Activated T-cell treated with anti-CD3 and anti-CD28 coated beads, Interleukin-2, amount 50 U/mL, for 24 hours (primary cell): ENCODE measurements at regions not wholly inside any gene's neighbourhood (a gene's known extent, or its start where the extent isn't known, plus 50 kb on each side); places are given as distances from the start of the nearest gene placed in this dataset.

ENCODE experiments used
- DNase-seq: peaks from one replicate; pipeline ENCODE4 v3.0.0-alpha.2; 2020
- H3K27ac Mint-ChIP-seq: 2 replicates; pipeline ENCODE4 v1.8.0; 2020; ENCODE audit warnings: mild to moderate bottlenecking, mixed read lengths
- H3K27me3 Mint-ChIP-seq: 2 replicates; pipeline ENCODE4 v1.8.0; 2020; ENCODE audit warnings: mixed read lengths
- H3K36me3 Mint-ChIP-seq: 2 replicates; pipeline ENCODE4 v1.8.0; 2020; ENCODE audit warnings: low read depth, mixed read lengths
- H3K4me1 Mint-ChIP-seq: 2 replicates; pipeline ENCODE4 v1.8.0; 2020; ENCODE audit warnings: low read depth, mixed read lengths
- H3K4me3 Mint-ChIP-seq: 2 replicates; pipeline ENCODE4 v1.8.0; 2020; ENCODE audit warnings: mild to moderate bottlenecking, moderate library complexity, mixed read lengths
- H3K9me3 Mint-ChIP-seq: 2 replicates; pipeline ENCODE4 v1.8.0; 2020; ENCODE audit warnings: mixed read lengths

DNA sequence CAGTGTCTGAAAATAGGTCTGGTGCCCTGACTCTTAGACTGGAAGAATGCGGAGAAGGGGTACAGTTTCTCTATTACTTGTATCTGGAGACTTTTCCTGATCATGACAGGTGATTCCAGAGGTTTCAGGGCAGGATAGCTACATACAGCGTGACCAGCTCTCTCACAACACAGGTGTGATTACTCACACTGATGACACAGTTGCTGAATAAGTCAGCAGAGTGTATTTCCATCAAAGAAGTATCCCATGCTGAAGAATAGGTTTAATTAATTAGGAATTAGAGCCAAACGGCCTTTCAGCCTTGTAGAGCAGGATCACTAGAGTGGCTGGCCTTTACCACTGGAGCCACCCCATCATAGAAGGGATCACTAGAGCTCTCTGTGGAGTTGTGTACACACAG lies 298.6 kb downstream of the LMX1A start:
- no peaks in the 10 kb centered on the region for H3K9me3 Mint-ChIP-seq
- no peak overlapping the region for H3K27ac Mint-ChIP-seq
- H3K36me3 Mint-ChIP-seq: no peaks in the 10 kb centered on the region
- no peak for DNase-seq
- H3K27me3 Mint-ChIP-seq: no peaks in the 10 kb centered on the region
- H3K4me3 Mint-ChIP-seq: no peak overlapping the region
- no peaks in the 10 kb centered on the region for H3K4me1 Mint-ChIP-seq

DNA sequence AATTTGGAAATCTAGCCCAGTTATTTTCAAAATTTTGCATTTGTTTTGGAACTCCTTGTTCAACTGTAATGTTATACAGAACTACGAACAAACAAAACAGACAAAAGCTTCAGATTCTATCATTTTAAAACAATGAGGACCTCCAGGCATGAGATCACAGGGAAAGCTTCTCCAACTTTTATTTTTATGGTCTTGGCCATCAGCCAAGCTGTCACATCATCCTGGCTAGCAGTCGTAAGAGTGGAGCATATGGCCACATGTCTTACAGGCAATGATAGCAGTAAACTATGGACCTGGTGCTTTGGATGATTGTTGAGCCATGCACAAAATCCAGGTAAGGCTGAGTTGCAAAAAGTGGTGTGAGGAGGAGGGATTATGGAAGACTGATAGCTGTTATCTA lies 299.6 kb downstream of the LMX1A start:
- H3K27me3 Mint-ChIP-seq: no peaks in the 10 kb centered on the region

DNA sequence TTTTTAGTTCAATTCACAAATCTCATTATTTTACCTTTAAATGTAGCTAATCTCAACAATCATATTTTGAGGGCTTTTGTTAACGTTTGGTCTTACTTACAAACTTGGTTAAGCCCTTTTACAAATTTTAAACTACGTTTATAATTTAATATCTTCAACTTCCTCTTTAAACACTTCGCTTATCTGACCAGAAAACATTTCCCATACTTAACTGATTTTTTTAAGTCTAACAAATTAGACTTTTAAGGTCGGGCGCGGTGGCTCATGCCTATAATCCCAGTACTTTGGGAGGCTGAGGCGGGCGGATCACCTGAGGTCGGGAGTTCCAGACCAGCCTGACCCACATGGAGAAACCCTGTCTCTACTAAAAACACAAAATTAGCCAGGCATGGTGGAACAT lies 300.9 kb downstream of the LMX1A start:
- DNase-seq: no peak
- no peaks in the 10 kb centered on the region for H3K36me3 Mint-ChIP-seq
- H3K4me1 Mint-ChIP-seq: no peaks in the 10 kb centered on the region
- no peak overlapping the region for H3K4me3 Mint-ChIP-seq
- H3K9me3 Mint-ChIP-seq: no peaks in the 10 kb centered on the region
- H3K27me3 Mint-ChIP-seq: no peaks in the 10 kb centered on the region
- no peak overlapping the region for H3K27ac Mint-ChIP-seq

More for the DNA sequence above, 299.6 kb downstream of the LMX1A start:
- no peaks in the 10 kb centered on the region for H3K4me1 Mint-ChIP-seq
- no peak for DNase-seq
- no peaks in the 10 kb centered on the region for H3K9me3 Mint-ChIP-seq
- no peak overlapping the region for H3K4me3 Mint-ChIP-seq
- no peak overlapping the region for H3K27ac Mint-ChIP-seq
- H3K36me3 Mint-ChIP-seq: no peaks in the 10 kb centered on the region

DNA sequence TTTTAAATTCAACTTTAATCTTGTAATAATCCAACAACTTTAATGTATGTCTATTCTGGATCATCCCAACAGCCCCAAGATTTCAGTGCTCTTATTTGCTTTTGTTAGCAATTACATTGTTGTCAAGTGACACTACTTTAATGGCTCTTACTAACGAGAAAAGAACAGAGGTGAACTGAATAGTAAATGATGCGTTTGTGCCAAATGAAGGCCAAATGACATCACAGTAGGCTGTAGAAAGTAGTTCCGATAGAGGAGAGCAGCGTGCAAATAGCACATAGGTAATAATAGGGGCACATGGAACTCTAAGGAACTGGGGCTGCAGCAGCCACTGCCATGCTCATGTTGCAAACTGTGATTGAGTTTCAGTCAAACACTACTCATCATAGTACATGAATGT lies 301.9 kb downstream of the LMX1A start:
- Mint-ChIP-seq H3K27ac (no peak overlapping the region), H3K4me3 (no peak overlapping the region), H3K4me1 (no peaks in the 10 kb centered on the region), H3K9me3 (no peaks in the 10 kb centered on the region), H3K36me3 (no peaks in the 10 kb centered on the region), H3K27me3 (peaks cover 7% of the 10 kb centered on the region)
- DNase-seq: no peak

DNA sequence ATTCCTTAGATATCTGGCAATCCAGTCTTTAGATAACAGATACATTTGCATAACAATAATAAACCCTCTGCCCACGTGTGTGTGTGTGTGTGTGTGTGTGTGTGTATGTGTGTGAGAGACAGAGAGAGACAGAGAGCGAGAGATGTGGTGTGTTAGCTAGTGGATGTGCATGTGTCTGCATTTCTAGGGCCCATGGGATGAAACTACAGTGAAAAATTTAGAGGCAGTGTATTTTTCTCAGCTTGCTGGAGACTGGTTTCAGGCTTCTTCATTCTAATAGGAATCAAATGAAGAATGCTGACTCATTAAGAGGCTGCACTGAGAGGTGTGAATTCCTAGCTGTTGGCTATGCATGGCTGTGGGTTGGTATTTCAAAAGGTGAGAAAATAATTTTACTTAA lies 303.2 kb downstream of the LMX1A start:
- H3K4me3 Mint-ChIP-seq: no peak overlapping the region
- no peaks in the 10 kb centered on the region for H3K36me3 Mint-ChIP-seq
- DNase-seq: no peak
- no peaks in the 10 kb centered on the region for H3K9me3 Mint-ChIP-seq
- H3K27me3 Mint-ChIP-seq: peaks cover 10% of the 10 kb centered on the region
- H3K27ac Mint-ChIP-seq: no peak overlapping the region
- H3K4me1 Mint-ChIP-seq: no peaks in the 10 kb centered on the region

DNA sequence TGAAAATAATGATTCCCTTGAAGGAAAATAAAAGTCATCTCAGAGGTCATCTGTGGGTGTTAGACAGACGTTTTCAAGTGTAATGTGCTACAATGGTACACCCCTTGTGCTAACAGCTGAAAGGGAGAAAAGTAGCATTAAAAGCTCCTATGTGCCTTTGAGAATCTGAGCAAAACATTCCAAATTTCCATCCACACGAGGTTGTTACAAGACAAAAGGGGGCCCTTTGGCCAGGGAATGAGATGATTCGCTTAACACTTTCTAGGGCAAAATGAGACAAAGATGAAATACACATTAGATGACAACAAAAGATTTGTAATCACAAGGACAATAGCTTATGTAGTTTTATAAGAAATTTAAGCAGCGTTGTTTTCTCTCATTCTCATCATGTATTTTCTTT lies 303.6 kb downstream of the LMX1A start:
- Mint-ChIP-seq H3K4me3 (no peak overlapping the region), H3K9me3 (no peaks in the 10 kb centered on the region), H3K4me1 (no peaks in the 10 kb centered on the region), H3K36me3 (no peaks in the 10 kb centered on the region), H3K27ac (no peak overlapping the region), H3K27me3 (peaks cover 10% of the 10 kb centered on the region)
- DNase-seq: no peak

DNA sequence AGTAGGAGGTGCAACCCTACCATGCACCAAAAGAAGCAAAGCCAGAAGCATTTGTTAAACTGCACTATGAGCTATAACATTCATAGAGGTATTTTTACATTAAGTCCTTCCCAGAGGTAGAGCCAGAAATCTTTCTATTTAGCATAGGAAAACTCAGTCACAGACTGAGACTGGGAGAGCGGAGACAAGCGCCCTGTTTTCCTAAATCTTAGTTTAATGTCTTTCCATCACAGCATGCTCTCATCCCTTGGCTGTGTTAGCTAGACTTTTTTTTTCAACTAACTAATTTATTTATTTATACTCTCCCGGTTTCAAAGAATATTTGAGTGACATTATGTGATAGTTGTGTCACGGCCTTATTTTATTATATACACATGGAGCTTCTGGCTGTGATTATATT lies 304.1 kb downstream of the LMX1A start:
- H3K36me3 Mint-ChIP-seq: no peaks in the 10 kb centered on the region
- no peaks in the 10 kb centered on the region for H3K9me3 Mint-ChIP-seq
- no peak overlapping the region for H3K27ac Mint-ChIP-seq
- peaks cover 10% of the 10 kb centered on the region for H3K27me3 Mint-ChIP-seq
- no peak for DNase-seq
- H3K4me3 Mint-ChIP-seq: no peak overlapping the region
- no peaks in the 10 kb centered on the region for H3K4me1 Mint-ChIP-seq

DNA sequence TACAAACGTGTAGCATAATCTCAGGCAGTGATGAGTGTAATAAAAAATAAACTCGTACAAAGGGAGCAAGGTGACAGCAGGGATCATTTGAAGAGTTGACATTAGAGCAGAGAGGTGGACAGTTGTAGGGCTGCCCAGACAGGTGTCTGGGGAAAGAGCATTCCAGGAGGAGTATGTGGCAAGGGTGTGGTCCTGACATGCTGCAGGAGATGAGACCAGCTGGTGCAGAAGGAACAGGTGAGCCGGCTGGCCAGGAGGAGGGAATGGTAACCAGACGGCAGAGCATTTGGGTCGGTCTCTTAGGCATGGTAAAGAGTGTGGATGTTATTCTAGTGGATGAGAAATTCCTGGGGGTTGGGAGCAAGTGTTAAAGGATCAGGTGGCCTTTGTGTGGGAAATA lies 306.3 kb downstream of the LMX1A start:
- Mint-ChIP-seq H3K4me3 (no peak overlapping the region), H3K27ac (no peak overlapping the region), H3K9me3 (no peaks in the 10 kb centered on the region), H3K36me3 (no peaks in the 10 kb centered on the region), H3K4me1 (no peaks in the 10 kb centered on the region), H3K27me3 (peaks cover 10% of the 10 kb centered on the region)
- DNase-seq: no peak

DNA sequence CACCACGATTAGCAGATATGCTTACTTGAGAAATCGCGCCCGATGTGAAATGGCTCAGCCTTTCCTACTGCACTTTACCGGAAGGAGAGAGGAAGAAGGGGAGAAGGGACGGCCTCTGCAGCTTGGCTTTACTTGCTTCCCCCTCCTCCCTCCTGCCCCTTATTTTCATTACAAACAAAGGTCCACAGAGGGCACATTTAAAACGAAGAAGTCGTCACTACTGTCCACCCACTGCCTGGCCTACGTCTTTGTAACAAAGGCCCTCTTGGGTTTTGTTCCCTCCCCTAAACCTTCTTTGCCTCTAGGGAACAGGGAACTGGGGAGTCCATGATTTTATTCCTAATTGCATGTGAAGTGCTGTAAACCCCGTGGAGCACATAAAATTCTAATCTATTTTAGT lies 308.5 kb downstream of the LMX1A start:
- no peaks in the 10 kb centered on the region for H3K36me3 Mint-ChIP-seq
- H3K27ac Mint-ChIP-seq: no peak overlapping the region
- peaks cover 10% of the 10 kb centered on the region for H3K27me3 Mint-ChIP-seq
- no peaks in the 10 kb centered on the region for H3K9me3 Mint-ChIP-seq
- no peaks in the 10 kb centered on the region for H3K4me1 Mint-ChIP-seq
- H3K4me3 Mint-ChIP-seq: no peak overlapping the region
- DNase-seq: no peak

DNA sequence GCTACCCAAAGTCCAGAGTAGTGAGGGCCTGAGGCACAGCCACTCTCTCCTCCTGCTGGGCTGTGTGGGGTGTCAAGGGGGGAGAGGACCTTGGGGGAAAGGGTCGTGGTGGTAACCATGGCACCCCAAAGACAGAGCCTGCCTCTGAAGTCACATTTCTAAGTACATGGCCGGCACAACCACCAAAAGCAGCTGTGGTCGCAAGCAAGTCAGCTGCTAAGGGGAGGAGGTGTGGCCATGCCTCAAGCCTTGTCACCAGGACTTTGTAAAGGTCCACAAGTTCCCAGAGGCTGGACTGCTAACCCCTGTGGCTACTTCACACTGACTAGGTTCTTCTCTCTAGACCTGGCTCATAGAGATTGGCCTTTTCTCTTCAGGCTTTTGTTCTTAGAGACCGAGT lies 310.6 kb downstream of the LMX1A start:
- DNase-seq: no peak
- no peaks in the 10 kb centered on the region for H3K4me1 Mint-ChIP-seq
- H3K36me3 Mint-ChIP-seq: no peaks in the 10 kb centered on the region
- peaks cover 10% of the 10 kb centered on the region for H3K27me3 Mint-ChIP-seq
- no peak overlapping the region for H3K27ac Mint-ChIP-seq
- H3K4me3 Mint-ChIP-seq: no peak overlapping the region
- no peaks in the 10 kb centered on the region for H3K9me3 Mint-ChIP-seq

DNA sequence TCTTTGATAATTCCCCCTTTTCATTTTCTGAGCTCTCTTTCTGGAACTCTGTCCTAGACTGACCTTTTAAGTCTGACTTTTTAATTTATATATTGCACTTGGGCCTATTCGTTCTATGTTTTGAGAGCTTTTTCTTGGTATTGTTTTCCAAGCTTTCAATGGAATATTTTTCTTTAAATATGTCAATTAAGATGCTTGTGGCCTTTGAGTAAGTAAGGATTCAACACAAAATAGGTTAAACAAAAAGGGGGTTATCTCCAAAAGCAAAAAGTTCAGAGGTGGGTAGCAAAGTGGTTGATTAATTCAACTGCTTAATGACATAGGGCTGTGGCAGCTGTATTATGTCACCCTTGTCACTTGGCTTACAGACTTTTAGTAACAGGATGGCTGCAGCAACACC lies 315.9 kb downstream of the LMX1A start:
- H3K27ac Mint-ChIP-seq: no peak overlapping the region
- H3K36me3 Mint-ChIP-seq: no peaks in the 10 kb centered on the region
- no peaks in the 10 kb centered on the region for H3K27me3 Mint-ChIP-seq

DNA sequence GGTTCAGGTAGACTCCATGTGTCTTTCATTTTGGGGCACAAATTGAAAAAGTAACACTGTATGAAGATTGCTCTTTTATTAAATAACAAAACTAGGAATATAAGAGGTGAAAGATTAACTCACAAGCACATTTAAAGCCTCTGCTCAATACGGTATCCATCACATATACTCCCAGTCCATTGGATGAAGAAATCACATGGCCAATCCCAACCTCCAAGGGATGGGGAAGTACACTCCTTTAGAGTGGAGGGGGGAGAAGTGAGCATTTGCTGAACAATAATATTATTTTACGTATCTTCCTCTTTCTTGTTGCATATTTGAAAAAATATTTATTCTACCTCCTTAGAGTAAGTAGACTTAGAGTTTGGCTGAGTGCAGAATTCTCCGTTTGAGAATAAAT lies 316.5 kb downstream of the LMX1A start:
- Mint-ChIP-seq H3K36me3 (no peaks in the 10 kb centered on the region), H3K27me3 (no peaks in the 10 kb centered on the region)

More for the DNA sequence above, 315.9 kb downstream of the LMX1A start:
- DNase-seq: no peak
- no peaks in the 10 kb centered on the region for H3K4me1 Mint-ChIP-seq
- no peaks in the 10 kb centered on the region for H3K9me3 Mint-ChIP-seq
- H3K4me3 Mint-ChIP-seq: no peak overlapping the region

DNA sequence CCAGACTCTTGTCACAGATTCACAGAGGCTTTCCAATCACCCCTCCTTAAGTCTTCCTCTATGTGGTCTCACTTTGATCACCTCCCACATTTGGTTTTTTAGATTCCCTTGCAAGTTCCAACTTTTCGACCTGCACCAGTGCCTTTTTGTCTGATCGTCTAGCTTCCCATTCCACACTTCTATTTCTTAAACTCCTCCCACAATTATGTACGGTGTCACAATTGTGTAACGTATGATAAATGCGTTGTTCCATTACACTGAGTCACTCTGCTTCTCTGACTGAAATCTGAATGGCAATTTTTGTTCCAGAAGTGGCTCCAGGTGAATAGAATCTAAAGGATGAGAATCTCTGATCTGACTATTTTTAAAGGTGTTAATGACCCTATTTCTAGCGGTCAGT lies 320.1 kb downstream of the LMX1A start:
- H3K36me3 Mint-ChIP-seq: no peaks in the 10 kb centered on the region
- DNase-seq: no peak
- H3K4me1 Mint-ChIP-seq: no peaks in the 10 kb centered on the region
- no peaks in the 10 kb centered on the region for H3K27me3 Mint-ChIP-seq
- no peak overlapping the region for H3K27ac Mint-ChIP-seq
- H3K4me3 Mint-ChIP-seq: no peak overlapping the region
- no peaks in the 10 kb centered on the region for H3K9me3 Mint-ChIP-seq

More for the DNA sequence above, 316.5 kb downstream of the LMX1A start:
- H3K27ac Mint-ChIP-seq: no peak overlapping the region
- H3K4me3 Mint-ChIP-seq: no peak overlapping the region
- no peaks in the 10 kb centered on the region for H3K4me1 Mint-ChIP-seq
- no peaks in the 10 kb centered on the region for H3K9me3 Mint-ChIP-seq
- no peak for DNase-seq

DNA sequence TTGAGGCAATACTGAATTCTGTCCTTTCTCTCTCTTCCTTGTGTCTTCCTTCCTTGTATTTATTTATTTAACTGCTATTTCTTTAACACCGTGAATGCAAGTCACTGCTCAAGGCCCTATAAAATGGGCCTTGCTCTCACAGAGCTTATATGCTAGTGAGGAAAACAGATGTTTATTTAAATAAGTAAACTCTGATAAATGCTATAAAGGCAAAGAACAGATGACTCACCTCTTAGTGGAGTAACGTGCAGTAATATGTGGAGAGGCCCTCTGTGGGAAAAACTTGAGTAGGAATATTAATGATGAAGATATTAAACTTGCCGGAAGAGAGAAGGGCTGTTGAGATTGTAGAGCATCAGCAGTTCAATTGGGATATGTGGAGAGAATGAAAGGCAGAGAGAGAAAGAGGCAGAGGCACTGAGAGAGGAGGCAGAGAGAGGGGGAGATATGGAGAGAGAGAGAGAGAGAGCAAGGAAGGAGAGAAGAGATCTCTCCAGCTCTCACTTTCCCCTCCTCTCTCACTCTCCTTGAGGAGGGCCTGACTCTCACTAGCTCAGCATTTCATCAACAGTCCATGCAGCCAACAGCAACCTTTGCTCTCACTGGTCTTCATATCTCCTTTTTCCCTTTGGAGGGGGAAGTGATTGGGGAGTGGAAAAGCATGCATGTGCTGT lies 322.2 kb downstream of the LMX1A start:
- Mint-ChIP-seq H3K4me3 (no peak overlapping the region), H3K4me1 (no peaks in the 10 kb centered on the region), H3K27me3 (no peaks in the 10 kb centered on the region), H3K9me3 (no peaks in the 10 kb centered on the region), H3K36me3 (no peaks in the 10 kb centered on the region), H3K27ac (no peak overlapping the region)
- DNase-seq: no peak

DNA sequence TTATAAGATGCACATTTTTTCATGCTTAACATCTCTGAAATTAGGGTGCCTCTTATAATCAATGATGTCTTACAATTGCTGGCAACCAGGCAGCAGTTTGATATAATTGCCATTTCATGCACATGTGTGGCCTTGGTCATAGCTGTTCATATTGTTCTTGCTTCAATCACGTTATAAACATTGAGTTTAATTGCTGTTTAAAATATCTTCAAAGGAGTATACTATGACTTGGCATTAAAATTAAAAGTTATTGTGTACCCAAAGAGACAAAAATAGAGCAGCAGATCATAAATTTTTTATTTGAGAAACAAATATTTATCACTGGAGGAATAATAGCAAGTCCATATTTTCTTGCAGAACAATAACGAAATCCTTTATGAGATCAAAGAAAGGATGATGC lies 325.5 kb downstream of the LMX1A start:
- H3K4me1 Mint-ChIP-seq: no peaks in the 10 kb centered on the region
- no peaks in the 10 kb centered on the region for H3K27me3 Mint-ChIP-seq
- DNase-seq: no peak
- H3K36me3 Mint-ChIP-seq: no peaks in the 10 kb centered on the region
- no peak overlapping the region for H3K27ac Mint-ChIP-seq
- H3K4me3 Mint-ChIP-seq: no peak overlapping the region
- no peaks in the 10 kb centered on the region for H3K9me3 Mint-ChIP-seq

DNA sequence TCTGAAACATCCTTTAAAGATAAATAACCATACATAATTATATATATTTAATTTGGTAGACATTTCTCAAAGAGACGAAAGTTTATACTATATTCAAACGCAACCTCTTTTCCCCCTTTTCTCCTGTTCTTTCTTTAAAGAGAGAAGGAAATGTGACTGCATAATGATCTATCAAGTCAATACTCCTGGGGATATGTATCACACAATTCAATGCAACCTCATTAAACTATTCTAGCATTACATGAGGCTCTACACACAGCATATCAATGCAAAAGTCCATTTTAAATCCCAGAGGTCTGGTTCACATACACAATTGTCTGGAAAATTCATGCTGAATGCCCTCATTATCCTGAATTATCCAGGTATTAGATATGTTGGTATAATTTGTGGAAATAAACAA lies 330.7 kb downstream of the LMX1A start:
- H3K4me1 Mint-ChIP-seq: no peaks in the 10 kb centered on the region

More for the DNA sequence above, 330.7 kb downstream of the LMX1A start:
- DNase-seq: no peak
- Mint-ChIP-seq H3K27ac (no peak overlapping the region), H3K4me3 (no peak overlapping the region), H3K27me3 (no peaks in the 10 kb centered on the region), H3K36me3 (no peaks in the 10 kb centered on the region), H3K9me3 (no peaks in the 10 kb centered on the region)
